HG02588 (cell line): ENCODE measurements at regions not wholly inside any gene's neighbourhood (a gene's known extent, or its start where the extent isn't known, plus 50 kb on each side); places are given as distances from the start of the nearest gene placed in this dataset.

ENCODE experiments used
- ATAC-seq: cut with Tn5 transposase; IDR thresholded peaks from one replicate; pipeline ENCODE4 v1.9.1; 2021; ENCODE audit warnings: mild to moderate bottlenecking, moderate library complexity; ENCODE audit not compliant: unreplicated experiment

DNA sequence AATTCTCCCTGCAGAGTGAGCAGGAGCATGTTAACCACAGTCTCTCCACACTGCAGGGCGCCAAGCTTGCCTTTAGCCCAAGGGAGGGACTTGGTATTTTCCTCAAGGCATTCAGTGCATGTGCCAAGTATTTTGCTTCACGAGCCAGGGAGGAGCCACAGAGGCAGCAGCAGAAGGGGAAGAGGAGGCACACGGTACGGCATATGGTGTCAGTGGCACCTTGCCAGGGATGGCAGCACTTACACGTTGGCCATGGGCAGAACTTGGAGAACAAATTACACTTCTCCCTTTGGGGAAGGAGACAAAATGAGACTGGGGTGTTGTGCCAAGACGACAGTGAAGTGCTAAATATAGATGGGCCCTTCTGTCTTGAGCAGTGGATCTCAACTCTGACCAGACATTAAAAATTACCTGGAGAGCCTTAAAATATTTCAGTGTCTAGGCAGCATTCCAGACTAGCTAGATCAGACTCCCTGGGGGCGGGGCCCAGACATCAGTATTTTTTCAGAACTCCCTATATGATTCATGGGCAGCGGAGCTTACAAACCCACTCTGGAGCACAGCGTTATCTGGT is 155.8 kb downstream of the DRD1 start:
- ATAC-seq, result no peak

- ATAC-seq, result no peak
These were observed 157.0 kb downstream of the DRD1 start for GRCh38 chr5:175286981-175287380.

- ATAC-seq, result no peak
These were observed 158.7 kb downstream of the DRD1 start for GRCh38 chr5:175285261-175285660.

DNA sequence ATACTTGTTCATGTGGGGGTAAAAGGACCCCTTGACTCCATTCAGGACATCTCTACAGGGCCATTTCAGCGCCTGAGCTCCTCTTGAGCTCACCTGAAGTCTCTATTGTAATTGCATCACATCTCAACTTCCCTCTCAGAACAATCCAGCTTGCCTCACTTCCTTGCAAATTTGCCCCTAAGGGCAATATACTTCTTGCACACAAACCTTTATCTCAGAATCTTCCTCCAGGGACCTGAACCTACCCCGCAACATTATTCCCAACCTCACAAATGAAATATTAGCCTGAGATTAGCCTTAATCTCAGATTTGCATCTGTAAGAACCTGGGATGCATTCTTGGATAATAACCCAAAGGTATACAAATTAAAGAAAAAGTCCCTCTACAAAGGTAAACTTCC is 159.2 kb downstream of the DRD1 start:
- no peak for ATAC-seq

- no peak for ATAC-seq
These were observed 161.3 kb downstream of the DRD1 start for GRCh38 chr5:175282611-175283225.

- ATAC-seq, result no peak
These were observed 162.3 kb downstream of the DRD1 start for GRCh38 chr5:175281714-175282113.

DNA sequence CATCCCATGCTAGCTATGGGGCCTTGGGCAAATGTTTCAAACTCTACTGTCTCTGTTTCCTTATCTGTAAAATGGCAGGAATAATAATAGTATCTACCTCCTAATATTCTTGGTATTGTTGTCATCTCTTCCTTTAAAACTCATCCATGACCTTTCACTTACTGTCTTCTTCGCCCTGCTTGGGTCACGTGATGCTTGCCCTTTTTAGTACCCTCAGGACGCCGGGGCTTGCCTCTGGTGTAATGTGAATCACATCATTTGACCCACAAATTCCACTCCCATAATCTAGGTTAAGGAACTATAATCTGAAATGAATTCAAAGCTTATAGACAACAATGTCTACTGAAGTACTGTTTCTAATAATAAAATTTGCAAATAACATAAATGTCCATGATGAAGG is 162.7 kb downstream of the DRD1 start:
- no peak for ATAC-seq

DNA sequence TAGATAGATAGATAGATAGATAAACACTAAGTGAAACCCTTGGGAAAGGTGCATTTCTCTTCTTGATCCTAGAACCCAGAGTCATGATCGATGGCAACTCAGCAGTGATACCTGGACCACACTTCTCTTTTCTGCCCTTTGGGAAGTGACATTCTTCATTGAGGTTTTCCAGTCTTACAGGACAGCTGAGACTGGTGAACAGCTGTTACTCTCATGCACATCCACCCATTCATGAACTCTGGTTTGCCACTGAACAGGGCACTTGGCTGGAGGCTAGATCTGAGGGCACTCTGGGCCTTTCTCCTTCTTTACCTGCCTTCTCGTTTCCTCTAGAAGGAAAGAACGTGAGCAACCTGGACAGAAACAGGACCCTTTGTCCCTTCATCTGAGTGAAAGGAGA is 164.5 kb downstream of the DRD1 start:
- no peak for ATAC-seq

DNA sequence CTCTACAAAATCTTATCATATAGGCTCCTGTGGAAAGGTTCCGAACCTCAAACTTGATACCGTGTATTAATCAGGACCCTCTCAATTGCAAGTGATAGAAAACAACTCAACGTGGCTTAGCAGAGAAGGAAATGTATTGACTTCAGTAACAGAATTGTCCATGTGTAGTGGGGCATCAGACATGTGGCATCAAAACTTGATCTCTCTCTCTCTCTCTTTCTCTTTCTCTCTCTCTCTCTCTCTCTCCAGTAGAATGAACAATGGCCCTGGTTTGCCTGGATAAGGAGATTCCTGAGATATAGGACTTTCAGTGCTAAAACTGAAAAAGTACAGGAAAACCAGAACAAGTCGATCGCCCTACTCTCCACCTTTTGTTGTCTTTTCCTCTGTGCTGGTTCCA is 168.2 kb downstream of the DRD1 start:
- no peak for ATAC-seq

- ATAC-seq, result no peak
These were observed 168.9 kb downstream of the DRD1 start for GRCh38 chr5:175275097-175275496.

DNA sequence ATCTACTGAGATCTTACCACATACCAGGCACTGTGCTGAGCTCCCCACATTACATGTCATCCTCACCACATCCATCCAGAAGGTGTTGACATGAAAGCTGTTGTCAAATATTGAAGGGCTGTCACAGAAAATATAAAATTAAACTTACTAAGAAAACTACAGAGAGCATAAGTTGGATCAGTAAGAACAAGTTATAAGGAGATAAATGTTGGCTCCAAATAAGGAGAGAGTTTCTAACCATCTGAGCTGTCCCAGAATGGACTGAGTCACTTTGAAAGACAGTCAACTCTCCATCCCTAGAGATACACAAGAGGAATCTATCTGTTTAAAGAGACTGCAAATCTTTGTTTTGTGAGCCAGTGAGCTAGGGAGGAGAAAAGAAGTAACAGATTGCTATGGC is 169.8 kb downstream of the DRD1 start:
- ATAC-seq, result no peak

- no peak for ATAC-seq
These were observed 179.6 kb downstream of the DRD1 start for GRCh38 chr5:175264406-175264805.

DNA sequence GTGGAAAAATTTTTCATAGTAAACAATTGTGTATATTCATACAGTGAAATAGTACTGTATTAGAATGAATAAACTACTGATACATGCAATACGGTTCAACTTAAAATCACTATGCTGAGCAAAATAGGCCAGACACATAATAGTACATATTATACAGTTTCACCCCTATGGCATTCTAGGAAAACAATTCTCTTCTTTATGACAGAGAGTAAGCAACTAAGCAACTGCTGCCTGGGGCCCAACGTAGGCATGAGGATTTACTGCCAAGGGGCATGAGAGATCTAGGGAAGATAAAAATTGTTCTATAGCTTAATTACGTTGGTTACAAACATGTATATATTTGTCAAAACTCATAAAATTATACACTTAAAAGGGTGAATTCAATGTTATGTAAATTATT is 180.2 kb downstream of the DRD1 start:
- no peak for ATAC-seq

DNA sequence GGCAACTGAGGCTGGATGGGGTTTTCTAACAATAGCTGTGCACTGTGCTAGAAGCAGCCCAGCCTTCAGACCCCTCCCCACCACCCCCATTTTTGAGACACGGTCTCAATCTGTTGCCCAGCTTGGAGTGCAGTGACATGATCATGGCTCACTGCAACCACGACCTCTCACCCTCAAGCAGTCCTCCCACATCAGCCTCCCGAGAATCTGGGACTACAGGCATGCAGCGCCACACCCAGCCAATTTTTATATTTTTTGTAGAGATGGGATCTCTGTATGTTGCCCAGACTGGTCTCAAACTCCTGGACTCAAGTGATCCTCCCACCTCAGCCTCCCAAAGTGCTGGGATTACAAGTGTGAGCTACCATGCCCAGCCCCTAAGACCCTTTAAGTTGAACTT is 182.5 kb downstream of the DRD1 start:
- no peak for ATAC-seq

DNA sequence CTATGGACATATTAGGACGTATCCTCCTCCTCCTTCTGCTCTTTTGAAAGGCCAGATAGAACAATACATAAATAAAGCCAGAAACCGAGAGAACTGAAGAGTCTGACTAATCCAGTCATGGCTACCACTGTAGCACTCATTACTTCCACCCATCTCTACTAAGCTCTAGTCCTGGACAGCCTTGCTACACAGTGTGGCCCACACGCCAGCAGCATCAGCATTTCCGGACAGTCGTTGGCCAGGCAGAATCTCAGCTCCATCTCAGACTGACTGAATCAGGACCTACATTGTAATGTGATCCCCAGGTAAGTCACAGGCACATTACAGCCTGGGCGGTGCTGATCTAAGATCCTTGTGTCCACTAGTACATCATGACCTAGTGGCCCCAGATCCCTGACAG is 182.9 kb downstream of the DRD1 start:
- ATAC-seq, result no peak

- no peak for ATAC-seq
These were observed 186.2 kb downstream of the DRD1 start for GRCh38 chr5:175257847-175258194.

DNA sequence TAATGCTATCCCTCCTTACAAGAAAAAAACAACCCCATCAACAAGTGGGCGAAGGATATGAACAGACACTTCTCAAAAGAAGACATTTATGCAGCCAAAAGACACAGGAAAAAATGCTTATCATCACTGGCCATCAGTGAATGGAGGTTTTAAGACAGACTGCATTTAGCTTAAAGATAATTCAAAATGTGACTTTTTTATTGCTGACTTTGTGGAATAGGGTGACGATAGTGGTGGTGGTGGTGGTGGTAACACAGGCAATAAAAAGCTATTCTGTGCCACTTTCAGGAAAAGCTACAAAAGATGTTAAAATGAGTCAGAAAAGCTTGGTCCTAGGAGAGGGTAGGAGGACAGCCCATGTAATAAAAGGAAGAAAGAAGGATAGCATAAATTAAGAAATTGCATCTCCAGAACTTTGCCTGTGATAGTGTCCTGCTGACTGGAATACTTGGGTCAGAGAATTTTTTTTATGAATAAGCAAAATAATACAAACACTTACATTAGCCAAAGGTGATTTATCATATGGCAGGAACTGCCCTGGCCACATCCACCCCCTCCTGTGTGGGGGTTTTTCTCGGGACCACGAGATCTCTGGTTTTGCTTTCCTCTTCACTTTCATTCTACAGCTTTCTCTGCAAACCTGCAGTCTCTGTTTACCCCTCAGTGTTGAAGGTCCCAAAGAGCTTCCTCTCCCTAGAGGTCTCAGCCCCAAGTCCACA is 186.7 kb downstream of the DRD1 start:
- ATAC-seq, result no peak

DNA sequence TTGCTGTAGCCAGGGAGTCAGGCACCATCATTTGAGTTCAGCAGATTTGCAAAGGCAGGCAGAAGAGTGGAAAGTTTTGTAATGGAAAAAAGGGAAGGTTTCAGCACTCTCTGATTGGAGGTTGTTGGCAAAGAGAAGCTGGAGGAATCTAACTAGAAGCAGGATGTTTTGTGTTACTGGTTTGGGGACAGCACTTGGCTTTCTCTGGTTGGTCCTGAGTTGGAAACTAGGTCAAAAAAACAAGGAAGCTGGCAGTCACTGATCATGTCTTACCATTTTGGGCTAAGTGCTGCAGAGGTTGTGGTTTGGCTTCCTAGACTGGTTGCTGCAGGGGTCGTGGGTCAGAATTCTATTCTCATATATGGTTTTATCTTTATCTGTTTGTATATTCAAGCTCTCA is 189.8 kb downstream of the DRD1 start:
- ATAC-seq, result no peak

- no peak for ATAC-seq
These were observed 190.4 kb downstream of the DRD1 start for GRCh38 chr5:175253597-175253996.

DNA sequence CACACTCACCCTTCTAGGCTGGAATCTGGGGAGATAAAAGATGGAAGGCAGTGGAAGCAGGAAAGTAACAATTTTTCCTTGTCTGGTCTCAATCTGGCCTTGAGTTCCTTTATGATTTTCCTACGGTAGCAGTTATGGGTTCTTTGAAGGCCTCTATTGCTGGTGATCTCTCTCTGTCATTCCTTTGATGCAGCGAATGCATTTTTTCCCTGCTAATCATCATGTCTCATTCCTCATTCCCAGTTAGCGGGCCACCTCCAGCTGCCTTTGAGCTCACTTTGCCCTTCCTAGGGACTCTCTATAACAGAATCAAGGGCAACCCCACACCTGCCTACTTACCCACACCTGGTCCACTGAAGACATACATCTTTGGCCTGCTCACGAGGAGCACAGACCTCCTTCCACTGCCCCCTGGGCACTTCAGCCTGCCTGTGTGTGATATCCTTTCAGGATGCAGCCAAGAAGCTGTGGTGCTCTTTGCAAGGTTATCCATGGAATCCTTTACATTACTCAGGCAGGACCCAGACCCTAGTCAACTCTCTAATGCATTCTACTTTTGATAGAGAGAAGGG is 191.7 kb downstream of the DRD1 start:
- ATAC-seq, result no peak

GRCh38 chr5:175250426-175250825 is 193.6 kb downstream of the DRD1 start:
- ATAC-seq, result no peak

DNA sequence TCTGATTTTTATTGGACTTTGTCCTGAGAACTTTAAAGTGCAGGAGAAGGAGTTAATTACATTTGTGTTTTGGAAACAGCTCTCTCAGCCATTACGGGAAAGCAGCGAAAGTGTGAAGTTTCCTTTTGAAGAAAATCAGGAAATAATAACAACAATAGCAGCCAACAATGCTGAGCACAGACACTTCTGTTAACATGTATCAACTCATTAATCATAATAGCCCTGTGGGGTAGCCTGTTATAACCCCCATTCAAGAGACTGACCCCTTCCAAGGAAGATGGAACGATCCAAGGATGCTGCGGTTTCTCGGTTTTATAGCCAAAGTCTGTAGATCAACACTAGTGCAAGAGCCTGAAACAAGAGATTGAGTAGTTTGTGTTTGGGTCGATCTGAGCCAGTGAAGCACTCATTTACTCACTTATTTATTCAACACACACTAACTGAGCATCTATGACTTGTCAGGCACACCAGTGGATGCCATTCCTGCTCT is 195.5 kb downstream of the DRD1 start:
- no peak for ATAC-seq
